ENCODE measurements at regions not wholly inside any gene's neighbourhood (a gene's known extent, or its start where the extent isn't known, plus 50 kb on each side); places are given as distances from the start of the nearest gene placed in this dataset.

GRCh38 chr1:36625253-36625934 is 142.7 kb upstream of the CSF3R start:
- no peak for ATAC-seq (replicated peaks in 1 of 4)
- no peak for DNase-seq
- H3K4me3 ChIP-seq (ENCODE audit: control insufficient read depth in 1 of 2, extremely low read depth in 1 of 2, low read length in 1 of 2): no peak overlapping the region
- CTCF ChIA-PET: no interaction called here
- Mint-ChIP-seq H3K27ac (no peak overlapping the region), H3K4me3 (no peak overlapping the region), H3K9me3 (no peaks in the 10 kb centered on the region), H3K36me3 (no peaks in the 10 kb centered on the region), H3K4me1 (peaks cover 9 to 10% (median 10%) of the 10 kb centered on the region in 3 donors), H3K27me3 (peaks cover 9 to 29% of the 10 kb centered on the region in 2 donors)
- no peaks in the 10 kb centered on the region for H3K36me3 ChIP-seq (ENCODE audit: control insufficient read depth in 2 of 2, extremely low read depth in 1 of 2, insufficient read depth in 1 of 2, low read length in 1 of 2)
- POLR2A ChIA-PET: no interaction called here
- H3K27me3 ChIP-seq (replicated peaks in 1 of 2; ENCODE audit: control insufficient read depth in 2 of 2, extremely low read depth in 1 of 2, insufficient read depth in 2 of 2, low read length in 1 of 2): peaks cover 0 to 25% of the 10 kb centered on the region in 2 experiments
- WGBS (ENCODE audit: insufficient coverage): 100% methylated on average over 1 of the region's 6 CpGs
- no peak overlapping the region for H3K27ac ChIP-seq (ENCODE audit: low read length)
- no peaks in the 10 kb centered on the region for H3K9me3 ChIP-seq
- H3K4me1 ChIP-seq (ENCODE audit: control insufficient read depth in 1 of 2, extremely low read depth in 1 of 2, insufficient read depth in 2 of 2, low read length in 2 of 2): no peaks in the 10 kb centered on the region

GRCh38 chr1:36624466-36624865 is 141.8 kb upstream of the CSF3R start:
- H3K9me3 ChIP-seq: no peaks in the 10 kb centered on the region
- Mint-ChIP-seq H3K9me3 (no peaks in the 10 kb centered on the region), H3K4me3 (no peak overlapping the region), H3K4me1 (peaks cover 9 to 10% (median 10%) of the 10 kb centered on the region in 3 donors), H3K27me3 (peaks cover 9 to 29% of the 10 kb centered on the region in 2 donors), H3K27ac (no peak overlapping the region), H3K36me3 (no peaks in the 10 kb centered on the region)
- no CpG with 5 or more reads among the region's 2 CpGs for WGBS (ENCODE audit: insufficient coverage)
- no peak overlapping the region for H3K27ac ChIP-seq (ENCODE audit: low read length)
- H3K36me3 ChIP-seq (ENCODE audit: control insufficient read depth in 2 of 2, extremely low read depth in 1 of 2, insufficient read depth in 1 of 2, low read length in 1 of 2): no peaks in the 10 kb centered on the region
- CTCF ChIA-PET: no interaction called here
- no peak overlapping the region for H3K4me3 ChIP-seq (ENCODE audit: control insufficient read depth in 1 of 2, extremely low read depth in 1 of 2, low read length in 1 of 2)
- DNase-seq (no peak), ATAC-seq (replicated peaks in 1 of 4) (no peak)
- POLR2A ChIA-PET: no interaction called here
- H3K27me3 ChIP-seq (replicated peaks in 1 of 2; ENCODE audit: control insufficient read depth in 2 of 2, extremely low read depth in 1 of 2, insufficient read depth in 2 of 2, low read length in 1 of 2): peaks cover 0 to 23% of the 10 kb centered on the region in 2 experiments
- no peaks in the 10 kb centered on the region for H3K4me1 ChIP-seq (ENCODE audit: control insufficient read depth in 1 of 2, extremely low read depth in 1 of 2, insufficient read depth in 2 of 2, low read length in 2 of 2)

DNA sequence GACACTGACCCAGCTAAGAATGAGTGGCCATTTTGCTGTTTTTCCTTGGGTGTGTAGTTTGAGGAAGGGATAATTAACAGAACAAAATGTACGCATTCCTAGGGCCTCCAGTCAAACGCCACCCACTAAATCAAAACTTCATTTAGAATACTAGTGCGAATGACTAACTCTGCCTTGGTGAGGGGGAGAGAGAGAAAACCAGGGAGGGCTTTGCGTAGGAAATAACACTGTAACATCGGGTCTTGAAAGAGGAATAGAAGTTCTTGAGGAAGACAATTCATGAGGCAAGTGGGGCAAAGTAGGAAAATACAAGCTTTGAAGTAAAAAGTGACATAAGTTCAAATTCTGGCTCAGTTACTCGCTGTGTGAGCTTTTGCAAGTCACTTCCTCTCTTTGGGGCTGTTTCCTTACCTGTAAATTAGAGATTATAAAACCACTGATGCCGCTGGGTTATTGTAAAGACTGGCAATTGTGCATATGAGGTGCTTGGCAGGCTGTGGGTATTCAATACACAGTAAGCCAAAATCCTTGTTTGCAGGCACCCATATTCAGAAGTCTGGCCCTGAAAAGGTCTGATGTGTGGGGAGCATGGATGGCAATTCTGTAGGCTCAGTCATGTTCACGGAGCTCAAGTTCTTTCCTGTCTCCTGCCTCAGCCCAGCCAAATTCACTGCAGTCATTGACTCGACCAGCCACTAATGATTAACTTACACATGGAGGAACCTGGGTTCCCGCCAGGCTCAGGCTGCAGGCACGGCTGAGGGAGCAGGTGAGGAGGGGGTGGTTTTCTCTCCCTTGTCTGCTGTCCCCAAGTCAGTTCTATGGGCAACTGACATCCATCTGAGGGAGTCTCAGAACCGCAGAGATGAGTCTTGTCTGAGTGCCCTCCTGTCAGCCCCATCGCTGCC is 140.3 kb upstream of the CSF3R start:
- Histone ChIP-seq H3K9me3 (no peaks in the 10 kb centered on the region), H3K27me3 (replicated peaks in 1 of 2; ENCODE audit: control insufficient read depth in 2 of 2, extremely low read depth in 1 of 2, insufficient read depth in 2 of 2, low read length in 1 of 2) (peaks cover 0 to 17% of the 10 kb centered on the region in 2 experiments), H3K4me1 (ENCODE audit: control insufficient read depth in 1 of 2, extremely low read depth in 1 of 2, insufficient read depth in 2 of 2, low read length in 2 of 2) (no peaks in the 10 kb centered on the region), H3K36me3 (ENCODE audit: control insufficient read depth in 2 of 2, extremely low read depth in 1 of 2, insufficient read depth in 1 of 2, low read length in 1 of 2) (no peaks in the 10 kb centered on the region), H3K27ac (ENCODE audit: low read length) (no peak overlapping the region), H3K4me3 (ENCODE audit: control insufficient read depth in 1 of 2, extremely low read depth in 1 of 2, low read length in 1 of 2) (no peak overlapping the region)
- no peaks in the 10 kb centered on the region for H3K9me3 Mint-ChIP-seq
- peaks cover 9 to 10% (median 10%) of the 10 kb centered on the region in 3 donors for H3K4me1 Mint-ChIP-seq
- H3K27ac Mint-ChIP-seq: no peak overlapping the region
- no peak overlapping the region for H3K4me3 Mint-ChIP-seq
- H3K27me3 Mint-ChIP-seq: peaks cover 9 to 27% of the 10 kb centered on the region in 2 donors
- no peaks in the 10 kb centered on the region for H3K36me3 Mint-ChIP-seq
- POLR2A ChIA-PET: no interaction called here
- ATAC-seq (replicated peaks in 1 of 4) (no peak), DNase-seq (no peak)
- WGBS (ENCODE audit: insufficient coverage): 26% methylated on average over 5 of the region's 13 CpGs
- CTCF ChIA-PET: no interaction called here

DNA sequence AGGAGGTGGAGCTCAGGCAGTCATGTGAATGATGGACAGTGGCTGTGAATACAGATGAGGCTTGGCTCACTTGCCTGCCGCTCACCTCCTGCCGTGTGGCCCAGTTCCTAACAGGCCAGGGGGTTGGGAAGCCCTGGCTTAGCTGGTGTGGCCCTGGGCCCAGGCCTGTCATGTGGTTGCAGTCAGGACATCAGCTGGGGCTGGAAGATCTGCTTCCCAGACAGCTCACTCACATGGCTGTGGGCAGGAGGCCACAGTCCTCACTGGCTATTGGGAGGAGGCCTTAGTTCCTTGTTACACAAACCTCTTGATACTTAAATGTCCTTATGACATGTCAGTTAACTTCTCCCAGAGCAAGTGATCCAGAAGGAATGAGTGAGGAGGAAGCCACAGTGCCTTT is 138.8 kb upstream of the CSF3R start:
- ATAC-seq (replicated peaks in 1 of 4) (no peak), DNase-seq (no peak)
- Histone ChIP-seq H3K27ac (ENCODE audit: low read length) (no peak overlapping the region), H3K4me3 (ENCODE audit: control insufficient read depth in 1 of 2, extremely low read depth in 1 of 2, low read length in 1 of 2) (no peak overlapping the region), H3K9me3 (no peaks in the 10 kb centered on the region), H3K4me1 (ENCODE audit: control insufficient read depth in 1 of 2, extremely low read depth in 1 of 2, insufficient read depth in 2 of 2, low read length in 2 of 2) (no peaks in the 10 kb centered on the region), H3K36me3 (ENCODE audit: control insufficient read depth in 2 of 2, extremely low read depth in 1 of 2, insufficient read depth in 1 of 2, low read length in 1 of 2) (no peaks in the 10 kb centered on the region), H3K27me3 (replicated peaks in 1 of 2; ENCODE audit: control insufficient read depth in 2 of 2, extremely low read depth in 1 of 2, insufficient read depth in 2 of 2, low read length in 1 of 2) (peaks cover 0 to 10% of the 10 kb centered on the region in 2 experiments)
- ChIA-PET POLR2A (no interaction called here), CTCF (no interaction called here)
- Mint-ChIP-seq H3K27ac (no peak overlapping the region), H3K9me3 (no peaks in the 10 kb centered on the region), H3K27me3 (peaks cover 8 to 23% of the 10 kb centered on the region in 2 donors), H3K4me3 (no peak overlapping the region), H3K36me3 (no peaks in the 10 kb centered on the region), H3K4me1 (peaks cover 9 to 10% (median 10%) of the 10 kb centered on the region in 3 donors)
- WGBS (ENCODE audit: insufficient coverage): no CpG with 5 or more reads among the region's 2 CpGs

GRCh38 chr1:36620142-36620541 is 137.4 kb upstream of the CSF3R start:
- DNase-seq (no peak), ATAC-seq (replicated peaks in 1 of 4) (no peak)
- no peak overlapping the region for H3K4me3 Mint-ChIP-seq
- no peaks in the 10 kb centered on the region for H3K9me3 ChIP-seq
- H3K27me3 ChIP-seq (replicated peaks in 1 of 2; ENCODE audit: control insufficient read depth in 2 of 2, extremely low read depth in 1 of 2, insufficient read depth in 2 of 2, low read length in 1 of 2): peaks cover 0 to 12% of the 10 kb centered on the region in 2 experiments
- H3K36me3 Mint-ChIP-seq: no peaks in the 10 kb centered on the region
- ChIA-PET CTCF (no interaction called here), POLR2A (no interaction called here)
- H3K4me1 Mint-ChIP-seq: peaks cover 9 to 10% (median 10%) of the 10 kb centered on the region in 3 donors
- no peaks in the 10 kb centered on the region for H3K9me3 Mint-ChIP-seq
- H3K27ac Mint-ChIP-seq: no peak overlapping the region
- no peak overlapping the region for H3K4me3 ChIP-seq (ENCODE audit: control insufficient read depth in 1 of 2, extremely low read depth in 1 of 2, low read length in 1 of 2)
- no peaks in the 10 kb centered on the region for H3K4me1 ChIP-seq (ENCODE audit: control insufficient read depth in 1 of 2, extremely low read depth in 1 of 2, insufficient read depth in 2 of 2, low read length in 2 of 2)
- H3K27me3 Mint-ChIP-seq: peaks cover 0 to 14% of the 10 kb centered on the region in 2 donors
- no peak overlapping the region for H3K27ac ChIP-seq (ENCODE audit: low read length)
- H3K36me3 ChIP-seq (ENCODE audit: control insufficient read depth in 2 of 2, extremely low read depth in 1 of 2, insufficient read depth in 1 of 2, low read length in 1 of 2): no peaks in the 10 kb centered on the region
- WGBS (ENCODE audit: insufficient coverage): 60% methylated on average over 1 of the region's 5 CpGs

- no CpG with 5 or more reads among the region's 6 CpGs for WGBS (ENCODE audit: insufficient coverage)
- H3K27ac Mint-ChIP-seq: no peak overlapping the region
- ChIA-PET CTCF (no interaction called here), POLR2A (no interaction called here)
- no peak overlapping the region for H3K27ac ChIP-seq (ENCODE audit: low read length)
- H3K27me3 Mint-ChIP-seq: no peaks in the 10 kb centered on the region
- no peak overlapping the region for H3K4me3 ChIP-seq (ENCODE audit: control insufficient read depth in 1 of 2, extremely low read depth in 1 of 2, low read length in 1 of 2)
- no peak for ATAC-seq (replicated peaks in 1 of 4)
- no peaks in the 10 kb centered on the region for H3K9me3 Mint-ChIP-seq
- peaks cover 0 to 27% of the 10 kb centered on the region in 2 experiments for H3K27me3 ChIP-seq (replicated peaks in 1 of 2; ENCODE audit: control insufficient read depth in 2 of 2, extremely low read depth in 1 of 2, insufficient read depth in 2 of 2, low read length in 1 of 2)
- H3K36me3 Mint-ChIP-seq: no peaks in the 10 kb centered on the region
- H3K4me3 Mint-ChIP-seq: no peak overlapping the region
- H3K36me3 ChIP-seq (ENCODE audit: control insufficient read depth in 2 of 2, extremely low read depth in 1 of 2, insufficient read depth in 1 of 2, low read length in 1 of 2): no peaks in the 10 kb centered on the region
- no peaks in the 10 kb centered on the region for H3K4me1 Mint-ChIP-seq
- H3K4me1 ChIP-seq (ENCODE audit: control insufficient read depth in 1 of 2, extremely low read depth in 1 of 2, insufficient read depth in 2 of 2, low read length in 2 of 2): no peaks in the 10 kb centered on the region
- DNase-seq: no peak
- H3K9me3 ChIP-seq: no peaks in the 10 kb centered on the region
Observed at GRCh38 chr1:36614991-36615390, 132.3 kb upstream of the CSF3R start.

Measured in T-cell (primary cell).